ENCODE measurements at regions not wholly inside any gene's neighbourhood (a gene's known extent, or its start where the extent isn't known, plus 50 kb on each side); places are given as distances from the start of the nearest gene placed in this dataset.

GRCh38 chr1:94708299-94708685, 111.9 kb upstream of the SLC44A3 start:
- Histone ChIP-seq H3K36me3 (ENCODE audit: control insufficient read depth, insufficient read depth, low read length) (no peaks in the 10 kb centered on the region), H3K4me3 (ENCODE audit: low read depth, low read length) (no peak overlapping the region), H3K27me3 (ENCODE audit: control insufficient read depth, insufficient read depth, low read length) (no peaks in the 10 kb centered on the region)
- TF ChIP-seq CTCF (IDR thresholded peaks at IDR 0.05; ENCODE audit: insufficient read depth, low read length, poor library complexity, severe bottlenecking): no peak
- DNase-seq (ENCODE audit: low read depth): no peak

- Histone ChIP-seq H3K27me3 (ENCODE audit: control insufficient read depth, insufficient read depth, low read length) (no peaks in the 10 kb centered on the region), H3K36me3 (ENCODE audit: control insufficient read depth, insufficient read depth, low read length) (no peaks in the 10 kb centered on the region), H3K4me3 (ENCODE audit: low read depth, low read length) (no peak overlapping the region)
- no peak for DNase-seq (ENCODE audit: low read depth)
- TF ChIP-seq CTCF (IDR thresholded peaks at IDR 0.05; ENCODE audit: insufficient read depth, low read length, poor library complexity, severe bottlenecking): no peak
These were observed 112.5 kb upstream of the SLC44A3 start for GRCh38 chr1:94707321-94708298.

GRCh38 chr1:94702442-94702815, 117.7 kb upstream of the SLC44A3 start:
- no peak overlapping the region for H3K4me3 ChIP-seq (ENCODE audit: low read depth, low read length)
- H3K27me3 ChIP-seq (ENCODE audit: control insufficient read depth, insufficient read depth, low read length): no peaks in the 10 kb centered on the region
- H3K36me3 ChIP-seq (ENCODE audit: control insufficient read depth, insufficient read depth, low read length): no peaks in the 10 kb centered on the region
- TF ChIP-seq CTCF (IDR thresholded peaks at IDR 0.05; ENCODE audit: insufficient read depth, low read length, poor library complexity, severe bottlenecking): no peak
- no peak for DNase-seq (ENCODE audit: low read depth)

GRCh38 chr1:94701796-94702441, 118.2 kb upstream of the SLC44A3 start:
- H3K36me3 ChIP-seq (ENCODE audit: control insufficient read depth, insufficient read depth, low read length): no peaks in the 10 kb centered on the region
- no peak overlapping the region for H3K4me3 ChIP-seq (ENCODE audit: low read depth, low read length)
- no peak for TF ChIP-seq CTCF (IDR thresholded peaks at IDR 0.05; ENCODE audit: insufficient read depth, low read length, poor library complexity, severe bottlenecking)
- DNase-seq (ENCODE audit: low read depth): no peak
- no peaks in the 10 kb centered on the region for H3K27me3 ChIP-seq (ENCODE audit: control insufficient read depth, insufficient read depth, low read length)

- H3K36me3 ChIP-seq (ENCODE audit: control insufficient read depth, insufficient read depth, low read length): no peaks in the 10 kb centered on the region
- no peak for TF ChIP-seq CTCF (IDR thresholded peaks at IDR 0.05; ENCODE audit: insufficient read depth, low read length, poor library complexity, severe bottlenecking)
- no peak for DNase-seq (ENCODE audit: low read depth)
- H3K27me3 ChIP-seq (ENCODE audit: control insufficient read depth, insufficient read depth, low read length): no peaks in the 10 kb centered on the region
- no peak overlapping the region for H3K4me3 ChIP-seq (ENCODE audit: low read depth, low read length)
These were observed 121.2 kb upstream of the SLC44A3 start for GRCh38 chr1:94698759-94699502.

Data from kidney epithelial cell (primary cell).